Endothelial cell of umbilical vein (primary cell): ENCODE measurements at regions not wholly inside any gene's neighbourhood (a gene's known extent, or its start where the extent isn't known, plus 50 kb on each side); places are given as distances from the start of the nearest gene placed in this dataset.
"Not testable (repeated sequence)": the region's sequence is repeated elsewhere in the genome, so short reads cannot be mapped to it uniquely, and the experiment has no call there.

Experiments used
- BruUV-seq: library from RNA; stranded (reverse); fragments of 400-500 nt; replicated peaks from 2 replicates; lab custom pipeline; 2021; lab: Mats Ljungman, UMichigan
- CTCF ChIA-PET: fragments of 300-600, 350-600 bp; sonication (Branson Sonifier 250); formaldehyde crosslinking; loops from one replicate; lab custom pipeline; 2021; ENCODE audit warnings: antibody characterized with exemption, inconsistent platforms; lab: Charles Lee
- POLR2A ChIA-PET: fragments of 300-600, 350-600 bp; sonication (Branson Sonifier 250); formaldehyde crosslinking; loops from one replicate; lab custom pipeline; 2021; ENCODE audit warnings: antibody characterized with exemption, inconsistent platforms; lab: Charles Lee
- DNase-seq: peaks from one replicate; pipeline ENCODE4 v3.0.0-alpha.2; 2011; ENCODE audit warnings: low read depth, low spot score
- FAIRE-seq: peaks from 2 replicates; lab custom pipeline; 2011; peaks lifted over from hg19 to GRCh38; lab: Jason Lieb, UNC
- H2AFZ ChIP-seq: 2 replicates; pipeline ENCODE4 v1.6.0; 2012; ENCODE audit warnings: low read depth, low read length, control low read depth, inconsistent platforms
- H3K27ac ChIP-seq: 2 replicates; pipeline ENCODE4 v1.5.1; 2011; ENCODE audit warnings: low read depth, mild to moderate bottlenecking, control low read depth, low read length, moderate library complexity; ENCODE audit not compliant: insufficient read depth
- H3K27me3 ChIP-seq, 2 experiments: 2 replicates each; pipeline versions ENCODE4 v1.6.0 to v1.6.1; 2011; ENCODE audit warnings: low read length in 2 of 2, mixed read lengths in 1 of 2; ENCODE audit not compliant: control insufficient read depth in 2 of 2, insufficient read depth in 2 of 2
- H3K36me3 ChIP-seq, 2 experiments: 2 replicates in 1 of 2; 3 replicates in 1 of 2; pipeline ENCODE4 v1.5.1; 2011; ENCODE audit warnings: low read length in 2 of 2, mild to moderate bottlenecking in 1 of 2, moderate library complexity in 1 of 2; ENCODE audit not compliant: control insufficient read depth in 2 of 2, insufficient read depth in 2 of 2; ENCODE audit errors: extremely low read depth in 1 of 2
- H3K4me1 ChIP-seq: 3 replicates; pipeline ENCODE4 v1.5.1; 2011; ENCODE audit warnings: mild to moderate bottlenecking, low read length; ENCODE audit not compliant: control insufficient read depth, insufficient read depth; ENCODE audit errors: extremely low read depth
- H3K4me2 ChIP-seq: 2 replicates; pipeline ENCODE4 v1.6.1; 2011; ENCODE audit warnings: low read length, control low read depth, mixed read lengths; ENCODE audit not compliant: insufficient read depth
- H3K4me3 ChIP-seq, 3 experiments: fragments of 200-600 bp in 1 of 3; sonication (generic), shearing (Covaris generic) in 1 of 3; replicated peaks in 1 of 3; 2 replicates each; pipeline ENCODE4 v1.5.1; 2011 to 2016; ENCODE audit warnings: control low read depth in 3 of 3, low read length in 3 of 3, mild to moderate bottlenecking in 2 of 3, inconsistent platforms in 1 of 3, low read depth in 1 of 3, moderate library complexity in 1 of 3; ENCODE audit not compliant: insufficient read depth in 1 of 3
- H3K79me2 ChIP-seq: 2 replicates; pipeline ENCODE4 v1.6.0; 2012; ENCODE audit warnings: low read length, inconsistent platforms; ENCODE audit not compliant: control insufficient read depth, insufficient read depth
- H3K9ac ChIP-seq: replicated peaks from 2 replicates; pipeline ENCODE3; 2011; ENCODE audit warnings: low read length, control low read depth; ENCODE audit not compliant: insufficient read depth; ENCODE audit errors: extremely low read depth
- H3K9me1 ChIP-seq: replicated peaks from 3 replicates; pipeline ENCODE4 v1.6.0; 2011; ENCODE audit warnings: mild to moderate bottlenecking, low read length; ENCODE audit not compliant: control insufficient read depth, insufficient read depth; ENCODE audit errors: extremely low read depth
- H3K9me3 ChIP-seq: replicated peaks from 2 replicates; pipeline ENCODE4 v1.5.1; 2012; ENCODE audit warnings: low read length, inconsistent platforms; ENCODE audit not compliant: control insufficient read depth, insufficient read depth
- H4K20me1 ChIP-seq: replicated peaks from 2 replicates; pipeline ENCODE3; 2011; ENCODE audit warnings: mild to moderate bottlenecking, low read length; ENCODE audit not compliant: control insufficient read depth, insufficient read depth; ENCODE audit errors: extremely low read depth
- EZH2 ChIP-seq: IDR thresholded peaks from 2 replicates; pipeline ENCODE4 v1.6.1; 2012; ENCODE audit warnings: borderline replicate concordance, low read depth, mild to moderate bottlenecking, moderate library complexity, low read length, inconsistent platforms; ENCODE audit not compliant: severe bottlenecking
- FOS ChIP-seq: IDR thresholded peaks from 2 replicates; pipeline ENCODE4 v1.6.1; 2011; ENCODE audit warnings: mild to moderate bottlenecking, low read length, moderate library complexity, borderline replicate concordance; ENCODE audit not compliant: insufficient read depth
- GATA2 ChIP-seq: IDR thresholded peaks from 2 replicates; pipeline ENCODE4 v1.7.0; 2011; ENCODE audit warnings: low read depth, mild to moderate bottlenecking, moderate library complexity, mixed read lengths, low read length; ENCODE audit not compliant: insufficient read length, insufficient read depth
- JUN ChIP-seq: IDR thresholded peaks from 2 replicates; pipeline ENCODE4 v1.6.1; 2011; ENCODE audit warnings: borderline replicate concordance, low read depth; ENCODE audit not compliant: insufficient read length, insufficient read depth
- MAX ChIP-seq: IDR thresholded peaks from 2 replicates; pipeline ENCODE4 v1.6.1; 2011; ENCODE audit not compliant: insufficient read depth, insufficient read length
- MYC ChIP-seq: IDR thresholded peaks from one replicate; pipeline ENCODE4 v1.6.1; 2011; ENCODE audit warnings: mild to moderate bottlenecking, low read depth, low read length
- POLR2A ChIP-seq: IDR thresholded peaks from 2 replicates; pipeline ENCODE4 v1.6.1; 2012; ENCODE audit warnings: low read depth, mild to moderate bottlenecking, control low read depth, low read length
- POLR2AphosphoS5 ChIP-seq: IDR thresholded peaks from 2 replicates; pipeline ENCODE4 v1.6.1; 2012; ENCODE audit warnings: low read depth, mild to moderate bottlenecking, control low read depth, low read length, moderate library complexity; ENCODE audit not compliant: insufficient read depth
- dilution Hi-C: fragments of 300-500 bp; cut with MboI; formaldehyde crosslinking; loops from one replicate; pipeline ENCODE4 v1.15.0; 2019; ENCODE audit warnings: low sequenced_read_pairs; ENCODE audit not compliant: extremely low pct_ligation_motif_present
- intact Hi-C: fragments of 100-400 bp; cut with micrococcal nuclease; formaldehyde crosslinking; loops from one replicate; pipeline ENCODE4 v1.10.0; 2022
- TF ChIP-seq, protein P1 (sequence below), 2 donors: IDR thresholded peaks; 1 replicate in 1 of 2; 2 replicates in 1 of 2; pipeline ENCODE4 v1.5.1; 2011; ENCODE audit warnings: low read length in 2 of 2, mild to moderate bottlenecking in 2 of 2, moderate library complexity in 2 of 2, control low read depth in 1 of 2, inconsistent platforms in 1 of 2, low read depth in 1 of 2; ENCODE audit not compliant: insufficient read depth in 1 of 2; ENCODE audit errors: extremely low read depth in 1 of 2

- no peak overlapping the region for H3K9ac ChIP-seq
- ChIA-PET POLR2A (no interaction called here), CTCF (no interaction called here)
- no peaks in the 10 kb centered on the region for H3K4me1 ChIP-seq
- no peak overlapping the region for H3K4me3 ChIP-seq
- H3K79me2 ChIP-seq: no peaks in the 10 kb centered on the region
- H3K27me3 ChIP-seq: no peaks in the 10 kb centered on the region
- intact Hi-C loops (no loop called here), dilution Hi-C loops (no loop called here)
- no peaks in the 10 kb centered on the region for H4K20me1 ChIP-seq
- BruUV-seq: no TSS peak
- H3K27ac ChIP-seq: no peak overlapping the region
- FAIRE-seq: no peak
- no peak for DNase-seq
- H3K9me1 ChIP-seq: no peaks in the 10 kb centered on the region
- H3K4me2 ChIP-seq: no peak overlapping the region
- TF ChIP-seq FOS (no peak), POLR2AphosphoS5 (no peak), MAX (no peak), JUN (no peak), MYC (no peak), EZH2 (no peak), POLR2A (no peak), GATA2 (no peak)
- TF ChIP-seq, protein P1, sequence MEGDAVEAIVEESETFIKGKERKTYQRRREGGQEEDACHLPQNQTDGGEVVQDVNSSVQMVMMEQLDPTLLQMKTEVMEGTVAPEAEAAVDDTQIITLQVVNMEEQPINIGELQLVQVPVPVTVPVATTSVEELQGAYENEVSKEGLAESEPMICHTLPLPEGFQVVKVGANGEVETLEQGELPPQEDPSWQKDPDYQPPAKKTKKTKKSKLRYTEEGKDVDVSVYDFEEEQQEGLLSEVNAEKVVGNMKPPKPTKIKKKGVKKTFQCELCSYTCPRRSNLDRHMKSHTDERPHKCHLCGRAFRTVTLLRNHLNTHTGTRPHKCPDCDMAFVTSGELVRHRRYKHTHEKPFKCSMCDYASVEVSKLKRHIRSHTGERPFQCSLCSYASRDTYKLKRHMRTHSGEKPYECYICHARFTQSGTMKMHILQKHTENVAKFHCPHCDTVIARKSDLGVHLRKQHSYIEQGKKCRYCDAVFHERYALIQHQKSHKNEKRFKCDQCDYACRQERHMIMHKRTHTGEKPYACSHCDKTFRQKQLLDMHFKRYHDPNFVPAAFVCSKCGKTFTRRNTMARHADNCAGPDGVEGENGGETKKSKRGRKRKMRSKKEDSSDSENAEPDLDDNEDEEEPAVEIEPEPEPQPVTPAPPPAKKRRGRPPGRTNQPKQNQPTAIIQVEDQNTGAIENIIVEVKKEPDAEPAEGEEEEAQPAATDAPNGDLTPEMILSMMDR (IDR thresholded peaks at IDR 0.05; ENCODE audit: extremely low read depth in 1 of 2, insufficient read depth in 1 of 2, low read depth in 1 of 2, low read length in 2 of 2): no peak
- H3K9me3 ChIP-seq: peaks cover 2% of the 10 kb centered on the region
- no peaks in the 10 kb centered on the region for H3K36me3 ChIP-seq
- no peak overlapping the region for H2AFZ ChIP-seq
These were observed 388.7 kb downstream of the NPHP4 start for GRCh38 chr1:5603353-5604104.

DNA sequence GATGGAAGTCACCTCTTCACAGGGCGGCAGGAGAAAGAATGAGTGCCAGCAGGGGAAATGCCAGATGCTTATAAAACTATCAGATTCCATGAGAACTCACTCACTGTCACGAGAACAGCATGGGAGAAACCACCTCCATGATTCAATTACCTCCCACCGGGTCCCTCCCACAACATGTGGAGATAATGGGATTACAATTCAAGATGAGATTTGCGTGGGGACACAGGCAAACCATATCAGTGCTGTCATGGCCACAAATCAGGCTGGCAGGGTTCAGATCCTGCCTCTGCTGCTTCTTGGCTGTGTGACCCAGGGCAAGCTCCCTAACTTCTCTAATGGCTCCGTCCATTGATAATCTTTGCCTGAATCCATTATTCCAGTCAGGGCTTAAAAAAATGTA, 389.5 kb downstream of the NPHP4 start:
- FAIRE-seq, BruUV-seq, POLR2A ChIA-PET, H4K20me1 ChIP-seq, H3K9me1 ChIP-seq, intact Hi-C loops, H3K9ac ChIP-seq, H3K9me3 ChIP-seq, dilution Hi-C loops, H3K36me3 ChIP-seq, H3K4me3 ChIP-seq, H3K79me2 ChIP-seq, H3K27ac ChIP-seq, H3K27me3 ChIP-seq, H2AFZ ChIP-seq, CTCF ChIA-PET, DNase-seq, H3K4me1 ChIP-seq, H3K4me2 ChIP-seq: not testable (repeated sequence)
